Esophagus squamous epithelium (tissue), 5 donors: ENCODE measurements at regions not wholly inside any gene's neighbourhood (a gene's known extent, or its start where the extent isn't known, plus 50 kb on each side); places are given as distances from the start of the nearest gene placed in this dataset.

Source experiments
- DNase-seq: peaks from one replicate; lab custom pipeline; 2025; lab: John Stamatoyannopoulos, UW
- H3K27ac ChIP-seq, 4 donors: fragments of 200-600 bp; sonication (generic); one replicate each; pipeline ENCODE4 v1.5.1; 2016 to 2019; ENCODE audit warnings: mild to moderate bottlenecking in 1 of 4
- H3K27me3 ChIP-seq, 4 donors: fragments of 200-600 bp; sonication (generic); 1 replicate in 3 of 4; 2 replicates in 1 of 4; pipeline versions ENCODE4 v1.5.1 to v1.6.0; 2017 to 2021; ENCODE audit warnings: antibody characterized with exemption in 1 of 4
- H3K36me3 ChIP-seq, 3 donors: fragments of 200-600 bp; sonication (generic); one replicate each; pipeline ENCODE4 v1.5.1; 2016 to 2019
- H3K4me1 ChIP-seq, 3 donors: fragments of 200-600 bp; sonication (generic); one replicate each; pipeline ENCODE4 v1.5.1; 2017 to 2019
- H3K4me3 ChIP-seq, 4 donors: fragments of 200-600 bp; sonication (generic); 1 replicate in 3 of 4; 2 replicates in 1 of 4; pipeline ENCODE4 v1.5.1; 2016 to 2019; ENCODE audit warnings: mild to moderate bottlenecking in 2 of 4, moderate library complexity in 1 of 4
- H3K9me3 ChIP-seq, 3 donors: fragments of 200-600 bp; sonication (generic); one replicate each; pipeline ENCODE4 v1.5.1; 2016 to 2019
- CTCF ChIP-seq, 6 experiments: fragments of 450-650 bp in 4 of 6; fragments of 200-600 bp in 2 of 6; sonication (generic) in 2 of 6; IDR thresholded peaks; one replicate each; pipeline ENCODE4 v1.5.1; 2016 to 2019; ENCODE audit warnings: antibody characterized with exemption in 6 of 6, mild to moderate bottlenecking in 4 of 6, moderate library complexity in 4 of 6
- POLR2A ChIP-seq, 4 donors: fragments of 450-650 bp; IDR thresholded peaks; one replicate each; pipeline ENCODE4 v1.6.1; 2017; ENCODE audit warnings: antibody characterized with exemption in 4 of 4, mild to moderate bottlenecking in 4 of 4, moderate library complexity in 3 of 4
- WGBS, 2 donors: methylation state at CpG; one replicate each; pipeline ENCODE4 v1.1.5; 2018; 5-methylcytosine and 5-hydroxymethylcytosine counted together
- intact Hi-C: fragments of 100-400 bp; cut with DNase I; formaldehyde crosslinking; loops from one replicate; pipeline ENCODE4 v1.15.0; 2022
- donor health status: DM: yes; HTN: yes; CAD: no.

GRCh38 chr1:72690871-72691270 is 408.5 kb upstream of the NEGR1 start:
- H3K36me3 ChIP-seq, result no peaks in the 10 kb centered on the region
- no peak for DNase-seq
- H3K4me3 ChIP-seq, result no peak overlapping the region
- H3K27ac ChIP-seq, result no peak overlapping the region
- no peaks in the 10 kb centered on the region for H3K4me1 ChIP-seq
- peaks cover 0 to 20% (median 0%) of the 10 kb centered on the region in 3 donors for H3K9me3 ChIP-seq
- no peaks in the 10 kb centered on the region for H3K27me3 ChIP-seq
- intact Hi-C loops, result no loop called here
- TF ChIP-seq POLR2A (IDR thresholded peaks at IDR 0.05) (no peak), CTCF (IDR thresholded peaks at IDR 0.05) (no peak)

DNA sequence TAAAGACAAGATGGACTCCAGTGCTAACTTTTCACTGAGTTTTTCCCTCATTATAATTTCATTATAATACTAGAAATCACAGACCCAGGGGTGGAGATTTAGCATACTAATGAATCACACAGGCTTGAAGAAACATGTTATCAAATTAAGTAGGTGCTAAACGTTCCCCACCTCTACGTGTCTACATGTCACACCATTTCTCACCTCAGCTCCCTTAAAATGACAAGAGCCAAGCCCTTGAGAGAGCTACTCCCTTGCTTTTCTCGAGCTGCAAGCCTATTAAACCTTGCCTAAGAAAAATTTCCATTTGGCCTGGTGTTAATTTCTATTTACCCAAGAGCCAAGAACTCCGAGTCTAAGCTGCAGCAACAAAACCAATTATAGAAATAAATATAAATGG is 396.3 kb upstream of the NEGR1 start:
- DNase-seq, result no peak
- Histone ChIP-seq H3K4me1 (no peaks in the 10 kb centered on the region), H3K27ac (no peak overlapping the region), H3K9me3 (no peaks in the 10 kb centered on the region), H3K4me3 (no peak overlapping the region), H3K27me3 (no peaks in the 10 kb centered on the region), H3K36me3 (no peaks in the 10 kb centered on the region)
- TF ChIP-seq CTCF (IDR thresholded peaks at IDR 0.05), result no peak
- WGBS, 2 donors, result 32 to 44% methylated on average over 4 of the region's 4 CpGs
- intact Hi-C loops, result no loop called here

- H3K4me1 ChIP-seq, result no peaks in the 10 kb centered on the region
Observed at GRCh38 chr1:72670902-72671301, 388.6 kb upstream of the NEGR1 start.

DNA sequence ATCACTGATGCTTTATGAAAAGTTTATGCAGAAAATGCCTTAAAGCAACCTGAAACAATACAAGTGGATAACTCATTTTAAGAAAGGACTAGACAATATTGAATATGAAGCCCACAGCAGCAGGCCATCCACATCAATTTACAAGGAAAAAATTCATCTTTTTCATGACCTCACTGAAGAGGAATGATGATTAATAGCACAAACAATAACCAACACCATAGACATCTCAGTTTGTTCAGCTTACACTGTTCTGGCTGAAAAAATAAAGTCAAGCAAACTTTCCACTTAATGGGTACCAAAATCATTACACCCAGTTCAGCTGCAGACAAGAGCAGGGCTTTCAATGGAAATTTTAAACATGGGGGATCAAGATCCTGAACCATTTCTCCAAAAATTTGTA is 380.6 kb upstream of the NEGR1 start:
- Histone ChIP-seq H3K4me1 (no peaks in the 10 kb centered on the region), H3K9me3 (no peaks in the 10 kb centered on the region), H3K36me3 (no peaks in the 10 kb centered on the region), H3K27me3 (no peaks in the 10 kb centered on the region), H3K27ac (no peak overlapping the region), H3K4me3 (no peak overlapping the region)
- no peak for DNase-seq
- intact Hi-C loops, result no loop called here
- TF ChIP-seq CTCF (IDR thresholded peaks at IDR 0.05) (no peak), POLR2A (IDR thresholded peaks at IDR 0.05) (no peak)

More at GRCh38 chr1:72670902-72671301, 388.6 kb upstream of the NEGR1 start:
- no peaks in the 10 kb centered on the region for H3K36me3 ChIP-seq
- no peaks in the 10 kb centered on the region for H3K27me3 ChIP-seq
- H3K4me3 ChIP-seq, result no peak overlapping the region
- intact Hi-C loops, result no loop called here
- TF ChIP-seq CTCF (IDR thresholded peaks at IDR 0.05), result no peak
- TF ChIP-seq POLR2A (IDR thresholded peaks at IDR 0.05), result no peak
- 55% methylated on average over 2 of the region's 2 CpGs for WGBS, 2 donors
- H3K9me3 ChIP-seq, result no peaks in the 10 kb centered on the region
- DNase-seq, result no peak
- no peak overlapping the region for H3K27ac ChIP-seq

DNA sequence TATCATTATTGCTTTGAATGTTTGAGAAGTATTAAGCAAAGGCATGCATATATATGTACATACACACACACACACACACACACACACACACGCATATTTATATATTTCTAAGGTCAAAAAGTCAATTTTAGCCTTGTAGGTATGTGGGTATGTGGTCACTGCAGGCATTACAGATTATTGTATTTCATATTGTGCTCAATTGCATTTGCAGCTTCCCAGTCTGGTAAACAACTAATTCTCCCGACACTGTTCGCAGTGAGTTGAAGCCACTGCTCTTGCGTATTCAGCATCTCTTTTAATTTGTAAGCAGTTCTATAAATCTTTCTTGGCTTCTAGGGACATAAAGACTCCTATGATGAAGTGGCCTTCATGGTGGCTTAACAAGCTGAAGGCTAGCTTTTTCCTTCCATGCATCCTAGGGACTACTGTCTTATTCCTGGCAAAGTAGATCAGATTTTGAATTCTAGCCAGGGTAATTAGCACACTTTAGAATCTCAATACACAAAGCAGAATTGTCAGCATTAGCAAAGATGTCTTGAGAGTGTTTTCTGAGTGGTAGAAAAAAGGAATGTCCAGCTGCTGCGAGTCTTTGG is 368.6 kb upstream of the NEGR1 start:
- intact Hi-C loops, result no loop called here
- TF ChIP-seq POLR2A (IDR thresholded peaks at IDR 0.05) (no peak), CTCF (IDR thresholded peaks at IDR 0.05) (no peak)

More for the DNA sequence above, 368.6 kb upstream of the NEGR1 start:
- Histone ChIP-seq H3K9me3 (no peaks in the 10 kb centered on the region), H3K27me3 (no peaks in the 10 kb centered on the region), H3K27ac (no peak overlapping the region), H3K4me3 (no peak overlapping the region), H3K36me3 (no peaks in the 10 kb centered on the region), H3K4me1 (no peaks in the 10 kb centered on the region)
- DNase-seq, result no peak
- 55 to 83% methylated on average over 5 of the region's 5 CpGs for WGBS, 2 donors
